ENCODE measurements at regions not wholly inside any gene's neighbourhood (a gene's known extent, or its start where the extent isn't known, plus 50 kb on each side); places are given as distances from the start of the nearest gene placed in this dataset.

DNA sequence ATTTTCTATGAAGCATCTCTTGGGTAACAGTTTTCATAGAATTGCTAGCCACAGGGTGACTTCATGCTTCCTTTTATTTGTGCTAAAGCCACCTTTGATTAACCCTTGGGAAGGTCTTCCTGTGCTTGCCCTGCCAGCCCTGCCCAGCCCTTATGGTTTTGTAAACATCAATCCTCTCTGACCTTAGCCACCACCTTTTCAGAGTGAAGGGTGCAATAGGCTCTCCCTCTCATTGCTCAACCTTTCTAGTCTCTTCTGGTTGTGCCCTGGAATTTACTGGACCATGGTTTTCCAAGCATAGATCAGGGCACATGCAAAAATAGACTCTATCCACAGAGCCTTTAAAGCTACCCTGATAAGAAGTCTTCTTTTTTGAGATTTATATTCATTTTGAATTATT, 77.7 kb upstream of the FRMD6 start:
- FAIRE-seq = no peak
- Histone ChIP-seq H3K9me3 (no peaks in the 10 kb centered on the region), H3K4me1 (no peaks in the 10 kb centered on the region), H3K4me3 (no peak overlapping the region), H3K36me3 (no peaks in the 10 kb centered on the region), H3K27ac (no peak overlapping the region), H3K27me3 (no peaks in the 10 kb centered on the region)
- intact Hi-C loops (cut with DNase I) = no loop called here
- DNase-seq = no peak
- no peak for ATAC-seq
- TF ChIP-seq, protein P1, sequence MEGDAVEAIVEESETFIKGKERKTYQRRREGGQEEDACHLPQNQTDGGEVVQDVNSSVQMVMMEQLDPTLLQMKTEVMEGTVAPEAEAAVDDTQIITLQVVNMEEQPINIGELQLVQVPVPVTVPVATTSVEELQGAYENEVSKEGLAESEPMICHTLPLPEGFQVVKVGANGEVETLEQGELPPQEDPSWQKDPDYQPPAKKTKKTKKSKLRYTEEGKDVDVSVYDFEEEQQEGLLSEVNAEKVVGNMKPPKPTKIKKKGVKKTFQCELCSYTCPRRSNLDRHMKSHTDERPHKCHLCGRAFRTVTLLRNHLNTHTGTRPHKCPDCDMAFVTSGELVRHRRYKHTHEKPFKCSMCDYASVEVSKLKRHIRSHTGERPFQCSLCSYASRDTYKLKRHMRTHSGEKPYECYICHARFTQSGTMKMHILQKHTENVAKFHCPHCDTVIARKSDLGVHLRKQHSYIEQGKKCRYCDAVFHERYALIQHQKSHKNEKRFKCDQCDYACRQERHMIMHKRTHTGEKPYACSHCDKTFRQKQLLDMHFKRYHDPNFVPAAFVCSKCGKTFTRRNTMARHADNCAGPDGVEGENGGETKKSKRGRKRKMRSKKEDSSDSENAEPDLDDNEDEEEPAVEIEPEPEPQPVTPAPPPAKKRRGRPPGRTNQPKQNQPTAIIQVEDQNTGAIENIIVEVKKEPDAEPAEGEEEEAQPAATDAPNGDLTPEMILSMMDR (IDR thresholded peaks at IDR 0.05) = no peak

DNA sequence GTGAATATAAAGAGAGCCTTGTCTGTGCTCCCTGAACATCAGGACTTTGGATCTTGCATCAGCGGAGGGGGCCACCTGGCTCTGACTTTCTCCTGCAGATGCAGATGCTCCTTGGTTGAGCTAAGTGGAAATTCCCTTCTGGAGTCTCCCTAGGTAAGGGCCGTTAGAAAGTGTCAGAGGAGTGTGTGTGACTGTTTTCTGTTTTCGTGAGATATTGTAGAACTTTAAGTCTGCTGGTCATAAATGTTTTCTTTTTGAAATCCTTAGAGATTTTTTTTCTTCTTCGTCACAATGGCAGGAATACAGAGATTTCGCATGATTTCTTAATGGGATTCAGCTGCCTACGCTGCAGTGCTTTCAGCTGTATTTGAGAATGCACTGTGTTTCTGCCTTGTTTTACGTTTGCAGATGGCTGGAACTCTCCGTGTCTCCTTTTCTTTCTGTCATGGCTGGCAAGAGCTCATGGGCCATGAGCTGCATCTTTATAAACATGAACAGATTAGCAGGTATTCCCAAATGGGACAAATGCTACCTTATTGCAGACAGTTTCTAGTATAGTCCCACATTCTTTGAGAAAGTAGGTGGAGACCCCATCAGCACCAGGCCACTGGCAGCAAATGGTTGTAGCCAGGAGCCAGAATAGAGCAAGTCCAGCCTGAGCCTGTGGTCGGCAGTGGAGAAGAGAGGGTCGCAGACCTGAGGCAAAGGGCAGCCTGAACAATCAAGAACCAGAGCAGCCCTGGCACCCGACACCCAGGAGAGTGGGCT, 76.2 kb upstream of the FRMD6 start:
- WGBS, 2 donors = 63 to 71% methylated on average over 11 of the region's 11 CpGs
- Histone ChIP-seq H3K36me3 (no peaks in the 10 kb centered on the region), H3K4me1 (no peaks in the 10 kb centered on the region), H3K27ac (no peak overlapping the region), H3K9me3 (no peaks in the 10 kb centered on the region), H3K27me3 (peaks cover 0 to under 1% (median 0%) of the 10 kb centered on the region in 4 donors), H3K4me3 (no peak overlapping the region)
- intact Hi-C loops (cut with DNase I) = no loop called here
- DNase-seq (no peak), ATAC-seq (peak in 1 of 4 donors; percentile 48), FAIRE-seq (no peak)
- TF ChIP-seq, protein P1 (IDR thresholded peaks at IDR 0.05) = no peak

DNA sequence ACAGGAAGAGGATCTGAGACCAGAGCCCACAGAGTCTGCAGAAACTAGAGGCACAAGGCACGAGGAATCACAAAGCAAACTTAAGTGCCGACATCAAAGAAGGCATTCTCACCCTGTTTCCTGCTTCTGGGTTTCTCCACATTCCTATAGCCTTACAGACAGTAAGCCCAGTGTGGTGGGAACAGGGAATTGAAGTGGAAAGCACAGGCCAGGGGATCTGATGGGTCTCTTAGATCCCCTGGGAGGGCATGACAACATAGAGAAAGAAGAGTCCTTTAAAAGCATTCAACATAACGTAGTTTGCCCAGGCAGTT, 75.6 kb upstream of the FRMD6 start:
- Histone ChIP-seq H3K4me3 (no peak overlapping the region), H3K9me3 (no peaks in the 10 kb centered on the region), H3K27me3 (peaks cover 0 to 3% (median 0%) of the 10 kb centered on the region in 4 donors), H3K27ac (no peak overlapping the region), H3K4me1 (no peaks in the 10 kb centered on the region), H3K36me3 (no peaks in the 10 kb centered on the region)
- DNase-seq = no peak
- intact Hi-C loops (cut with DNase I) = no loop called here
- TF ChIP-seq, protein P1 (IDR thresholded peaks at IDR 0.05) = no peak
- no peak for ATAC-seq
- 67 to 77% methylated on average over 3 of the region's 3 CpGs for WGBS, 2 donors
- no peak for FAIRE-seq

DNA sequence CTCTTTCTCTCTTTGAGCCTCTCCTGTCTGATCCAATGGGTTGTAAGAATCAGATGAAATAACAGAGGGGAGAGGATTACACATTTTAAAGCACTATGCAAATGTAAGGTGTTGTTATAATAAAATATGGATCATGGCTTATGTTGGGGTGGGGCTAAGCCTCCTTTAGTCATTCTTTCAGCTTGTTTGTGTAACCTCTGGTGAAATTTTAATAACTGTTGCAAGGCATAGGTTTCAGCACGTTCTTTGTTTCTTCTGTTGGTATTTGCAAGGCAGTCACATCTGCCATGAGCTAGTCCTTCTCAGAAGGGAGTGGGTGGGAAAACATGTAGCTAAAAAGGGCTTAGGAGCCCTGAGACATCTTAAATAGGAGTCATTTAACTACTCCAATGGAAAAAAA, 74.8 kb upstream of the FRMD6 start:
- ATAC-seq (no peak), FAIRE-seq (no peak), DNase-seq (no peak)
- no peaks in the 10 kb centered on the region for H3K36me3 ChIP-seq
- no peak overlapping the region for H3K4me3 ChIP-seq
- H3K27me3 ChIP-seq = peaks cover 0 to 3% (median 0%) of the 10 kb centered on the region in 4 donors
- TF ChIP-seq, protein P1 (IDR thresholded peaks at IDR 0.05) = no peak
- no peak overlapping the region for H3K27ac ChIP-seq
- intact Hi-C loops (cut with DNase I) = no loop called here
- no peaks in the 10 kb centered on the region for H3K9me3 ChIP-seq
- WGBS, 2 donors = 44 to 59% methylated on average over 1 of the region's 1 CpG
- no peaks in the 10 kb centered on the region for H3K4me1 ChIP-seq

DNA sequence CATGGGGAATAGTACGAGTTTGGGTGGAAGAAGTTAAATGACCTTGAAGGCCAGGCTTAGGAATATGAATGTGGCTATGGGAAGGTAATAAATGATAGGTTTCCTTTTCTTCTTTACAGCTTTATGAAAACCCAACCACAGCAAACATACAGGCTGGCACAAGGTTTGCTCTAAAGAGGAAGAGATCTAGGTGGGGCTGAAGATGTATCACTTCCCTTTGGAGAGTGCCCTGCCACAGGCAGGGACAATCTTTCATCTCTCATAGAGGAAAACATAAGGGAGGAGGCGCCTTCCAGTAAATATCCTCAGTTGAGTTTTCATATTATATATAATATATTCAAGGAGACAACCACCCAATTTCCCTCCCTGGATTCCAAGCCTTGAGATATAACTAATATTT, 72.9 kb upstream of the FRMD6 start:
- no peak overlapping the region for H3K27ac ChIP-seq
- DNase-seq = no peak
- H3K36me3 ChIP-seq = no peaks in the 10 kb centered on the region
- WGBS, 2 donors = 63 to 83% methylated on average over 2 of the region's 2 CpGs
- H3K9me3 ChIP-seq = no peaks in the 10 kb centered on the region
- H3K27me3 ChIP-seq = peaks cover 0 to 3% (median 0%) of the 10 kb centered on the region in 4 donors
- TF ChIP-seq, protein P1 (IDR thresholded peaks at IDR 0.05) = no peak
- intact Hi-C loops (cut with DNase I) = no loop called here
- ATAC-seq = no peak
- no peak for FAIRE-seq
- H3K4me1 ChIP-seq = no peaks in the 10 kb centered on the region
- H3K4me3 ChIP-seq = no peak overlapping the region
